Astrocyte (in vitro differentiated cells and primary cell): ENCODE measurements at regions not wholly inside any gene's neighbourhood (a gene's known extent, or its start where the extent isn't known, plus 50 kb on each side); places are given as distances from the start of the nearest gene placed in this dataset.

Experiments used
- CTCF ChIP-seq: IDR thresholded peaks from 2 replicates; pipeline ENCODE4 v1.5.1; 2011; ENCODE audit warnings: low read depth, mild to moderate bottlenecking, inconsistent platforms, low read length, moderate library complexity; ENCODE audit not compliant: insufficient read depth
- EZH2 ChIP-seq: IDR thresholded peaks from 2 replicates; pipeline ENCODE4 v1.6.1; 2012; ENCODE audit warnings: mild to moderate bottlenecking, low read length, inconsistent platforms; ENCODE audit not compliant: insufficient read depth

GRCh38 chr1:94301186-94301585 lies 63.8 kb upstream of the ARHGAP29 start:
- TF ChIP-seq CTCF = no peak
- no peak for TF ChIP-seq EZH2
